ENCODE measurements at regions not wholly inside any gene's neighbourhood (a gene's known extent, or its start where the extent isn't known, plus 50 kb on each side); places are given as distances from the start of the nearest gene placed in this dataset.

DNA sequence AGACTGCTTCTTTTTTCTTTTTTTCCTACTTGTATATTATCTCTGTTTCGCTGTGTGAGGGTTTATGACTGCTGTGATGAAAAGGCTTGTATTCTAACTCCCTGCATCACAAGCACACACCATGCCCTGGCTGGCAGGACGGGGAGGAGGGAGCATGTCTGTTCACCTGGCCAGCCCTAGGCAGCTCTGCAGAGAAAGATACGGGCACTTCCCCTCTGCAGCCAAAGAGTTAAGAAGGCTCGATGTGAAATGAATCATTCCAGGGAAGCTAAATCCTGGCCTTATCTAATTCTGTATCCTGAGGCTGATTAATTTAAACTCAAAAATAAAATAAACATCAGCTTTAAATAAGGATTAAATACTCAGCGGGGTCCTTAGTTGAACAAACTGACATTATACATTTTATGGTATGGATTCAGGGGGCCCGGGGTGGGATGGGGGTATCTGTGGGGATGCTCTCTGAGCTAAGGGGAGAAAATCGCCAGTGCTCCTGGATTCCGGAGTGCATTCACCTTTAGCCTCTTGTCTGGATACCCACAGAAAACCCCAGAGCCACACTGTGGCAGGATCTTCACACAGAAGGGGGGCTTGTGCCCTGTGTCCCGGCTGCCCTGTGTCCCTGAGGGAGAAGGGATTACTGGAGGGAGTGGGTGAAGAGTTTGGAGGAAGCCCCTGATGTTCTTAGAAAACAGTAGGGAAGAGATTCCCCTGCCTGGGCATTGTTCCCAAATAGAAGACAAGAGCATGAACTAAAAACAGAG is 321.5 kb downstream of the NPHP4 start:
- DNase-seq (ENCODE audit: low spot score) (no peak), ATAC-seq (ENCODE audit: low FRiP score) (no peak)
- TF ChIP-seq, protein P1, sequence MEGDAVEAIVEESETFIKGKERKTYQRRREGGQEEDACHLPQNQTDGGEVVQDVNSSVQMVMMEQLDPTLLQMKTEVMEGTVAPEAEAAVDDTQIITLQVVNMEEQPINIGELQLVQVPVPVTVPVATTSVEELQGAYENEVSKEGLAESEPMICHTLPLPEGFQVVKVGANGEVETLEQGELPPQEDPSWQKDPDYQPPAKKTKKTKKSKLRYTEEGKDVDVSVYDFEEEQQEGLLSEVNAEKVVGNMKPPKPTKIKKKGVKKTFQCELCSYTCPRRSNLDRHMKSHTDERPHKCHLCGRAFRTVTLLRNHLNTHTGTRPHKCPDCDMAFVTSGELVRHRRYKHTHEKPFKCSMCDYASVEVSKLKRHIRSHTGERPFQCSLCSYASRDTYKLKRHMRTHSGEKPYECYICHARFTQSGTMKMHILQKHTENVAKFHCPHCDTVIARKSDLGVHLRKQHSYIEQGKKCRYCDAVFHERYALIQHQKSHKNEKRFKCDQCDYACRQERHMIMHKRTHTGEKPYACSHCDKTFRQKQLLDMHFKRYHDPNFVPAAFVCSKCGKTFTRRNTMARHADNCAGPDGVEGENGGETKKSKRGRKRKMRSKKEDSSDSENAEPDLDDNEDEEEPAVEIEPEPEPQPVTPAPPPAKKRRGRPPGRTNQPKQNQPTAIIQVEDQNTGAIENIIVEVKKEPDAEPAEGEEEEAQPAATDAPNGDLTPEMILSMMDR (IDR thresholded peaks at IDR 0.05), result no peak

- no peak for DNase-seq (ENCODE audit: low spot score)
- TF ChIP-seq, protein P1 (IDR thresholded peaks at IDR 0.05), result no peak
- ATAC-seq (ENCODE audit: low FRiP score), result no peak
Measured at GRCh38 chr1:5667513-5668325, 324.5 kb downstream of the NPHP4 start.

- TF ChIP-seq, protein P1 (IDR thresholded peaks at IDR 0.05), result no peak
- no peak for ATAC-seq (ENCODE audit: low FRiP score)
- no peak for DNase-seq (ENCODE audit: low spot score)
Measured at GRCh38 chr1:5664906-5665875, 327.0 kb downstream of the NPHP4 start.

DNA sequence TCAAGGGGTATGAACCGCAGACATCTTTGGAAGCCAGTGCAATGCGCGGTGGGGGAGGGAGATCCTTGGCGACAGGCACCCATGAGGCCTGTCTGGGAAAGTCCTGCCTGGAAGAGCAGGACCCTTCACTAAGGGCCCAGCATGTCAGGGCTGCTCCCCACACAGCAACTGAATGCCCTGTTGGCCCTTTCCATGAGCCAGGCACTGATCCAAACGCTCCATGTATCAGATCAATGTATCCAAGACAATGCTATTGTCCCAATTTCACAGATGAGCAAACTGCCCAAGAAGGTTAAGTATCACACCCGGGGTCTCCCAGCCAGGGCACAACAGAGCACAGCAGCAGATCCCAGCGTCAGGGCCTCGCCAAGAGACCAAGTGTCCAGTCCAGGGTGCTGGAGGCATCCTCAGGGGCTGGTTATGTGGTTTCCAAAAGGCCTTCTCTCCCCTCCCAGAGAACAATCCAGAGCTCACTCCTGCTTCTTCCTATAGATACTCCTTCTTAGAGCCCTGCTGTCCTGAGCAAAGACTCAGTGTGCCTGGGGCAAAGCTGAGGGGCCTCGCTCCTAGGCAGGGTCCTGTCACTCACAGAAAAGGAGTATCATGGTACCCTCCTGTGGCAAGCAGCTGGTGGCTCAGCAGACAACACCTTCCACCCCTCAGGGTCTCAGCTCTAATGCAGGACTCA is 328.0 kb downstream of the NPHP4 start:
- TF ChIP-seq, protein P1 (IDR thresholded peaks at IDR 0.05), result no peak
- DNase-seq (ENCODE audit: low spot score), result no peak
- no peak for ATAC-seq (ENCODE audit: low FRiP score)

- no peak for DNase-seq (ENCODE audit: low spot score)
- ATAC-seq (ENCODE audit: low FRiP score), result peak; percentile 35
- TF ChIP-seq, protein P1 (IDR thresholded peaks at IDR 0.05), result no peak
Measured at GRCh38 chr1:5662744-5663126, 329.5 kb downstream of the NPHP4 start.

DNA sequence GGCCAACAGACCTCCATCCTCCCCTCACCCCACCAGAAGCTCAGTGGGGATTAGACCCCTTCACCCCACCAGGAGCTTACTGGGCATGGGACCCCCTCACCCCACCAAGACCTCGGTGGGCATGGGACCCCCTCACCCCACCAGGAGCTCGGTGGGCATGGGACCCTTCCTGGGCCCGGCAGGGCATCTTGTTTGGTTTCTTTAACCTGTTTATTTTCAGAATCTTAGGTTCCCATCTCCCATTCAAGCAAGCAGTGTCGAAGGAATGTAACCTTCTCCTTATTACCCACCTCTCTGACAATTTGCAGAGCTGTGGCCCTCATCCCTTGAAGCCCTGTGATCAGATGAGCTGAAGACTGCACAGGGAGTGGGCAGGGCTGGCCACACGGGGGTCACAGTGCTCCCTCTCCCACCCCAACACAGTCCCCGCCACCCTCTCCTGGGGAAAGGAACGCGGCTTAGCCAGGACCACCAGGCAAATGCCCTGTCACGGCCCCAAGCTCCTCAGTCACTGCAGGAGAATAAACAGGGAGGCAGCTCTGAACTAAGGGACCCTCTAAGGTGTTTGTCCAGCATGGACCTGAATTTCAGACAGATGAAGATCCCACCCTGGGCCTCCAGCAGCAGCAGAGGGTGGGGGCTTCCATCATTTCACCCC is 330.0 kb downstream of the NPHP4 start:
- ATAC-seq (ENCODE audit: low FRiP score) (no peak), DNase-seq (ENCODE audit: low spot score) (no peak)
- TF ChIP-seq, protein P1 (IDR thresholded peaks at IDR 0.05), result no peak

All from omental fat pad (tissue), 3 donors.